Pancreas (tissue), 10 donors: ENCODE measurements at regions not wholly inside any gene's neighbourhood (a gene's known extent, or its start where the extent isn't known, plus 50 kb on each side); places are given as distances from the start of the nearest gene placed in this dataset.
A peak's percentile ranks its signal among the peaks of the same experiment; 100 is the strongest.
"Not testable (repeated sequence)": the region's sequence is repeated elsewhere in the genome, so short reads cannot be mapped to it uniquely, and the experiment has no call there.

Experiments
- ATAC-seq, 4 donors: fragments of 200-7000 bp; cut with Tn5 transposase; one replicate each; pipeline versions ENCODE4 v1.8.0 to v1.9.1; 2020; ENCODE audit warnings: mild to moderate bottlenecking in 4 of 4, moderate library complexity in 4 of 4
- DNase-seq, 6 donors: peaks; one replicate each; pipeline ENCODE4 v3.0.0-alpha.2; 2020
- FAIRE-seq: peaks from 2 replicates; lab custom pipeline; 2012; peaks lifted over from hg19 to GRCh38; lab: Jason Lieb, UNC
- H3K27ac ChIP-seq, 4 donors: fragments of 200-600 bp; sonication (generic); 1 replicate in 3 of 4; 2 replicates in 1 of 4; pipeline versions ENCODE4 v1.5.0 to v1.8.0; 2020
- H3K27me3 ChIP-seq, 4 donors: fragments of 200-600 bp; one replicate each; pipeline ENCODE4 v1.8.0; 2021
- H3K36me3 ChIP-seq, 3 donors: fragments of 200-600 bp; sonication (generic) in 1 of 3; one replicate each; pipeline versions ENCODE4 v1.5.0 to v1.8.0; 2020 to 2021
- H3K4me1 ChIP-seq, 3 donors: fragments of 200-600 bp; one replicate each; pipeline ENCODE4 v1.8.0; 2021
- H3K4me3 ChIP-seq, 4 donors: fragments of 200-600 bp; sonication (generic) in 2 of 4; one replicate each; pipeline versions ENCODE4 v1.5.0 to v1.8.0; 2020 to 2021
- H3K9me3 ChIP-seq, 4 donors: fragments of 200-600 bp; one replicate each; pipeline ENCODE4 v1.8.0; 2021
- WGBS, 2 donors: extraction: QIAGEN DNeasy Blood & Tissue Kit; methylation state at CpG; one replicate each; pipeline ENCODE4 v1.1.7; 2013; 5-methylcytosine and 5-hydroxymethylcytosine counted together
- intact Hi-C, 3 donors: fragments of 100-400 bp; cut with DNase I; formaldehyde crosslinking; loops; one replicate each; pipeline versions ENCODE4 v1.11.1 to v1.14.2; 2022
- donor health status: healthy with polysubstance abuse.
- donor health status: DM: no; HTN: no; CAD: no; lungs with moderate emphysema.
- donor health status: DM: no; HTN: no; CAD: no.
- donor health status: control.
- donor health status: control.
- donor health status: Bipolar disorder and iron deficiency.
- donor health status: DM: yes; HTN: yes; CAD: no.
- donor health status: DM: no; HTN: no; CAD: no.
- donor health status: DM: no; HTN: no; CAD: no.
- donor health status: DM: yes; HTN: yes; CAD: no.

DNA sequence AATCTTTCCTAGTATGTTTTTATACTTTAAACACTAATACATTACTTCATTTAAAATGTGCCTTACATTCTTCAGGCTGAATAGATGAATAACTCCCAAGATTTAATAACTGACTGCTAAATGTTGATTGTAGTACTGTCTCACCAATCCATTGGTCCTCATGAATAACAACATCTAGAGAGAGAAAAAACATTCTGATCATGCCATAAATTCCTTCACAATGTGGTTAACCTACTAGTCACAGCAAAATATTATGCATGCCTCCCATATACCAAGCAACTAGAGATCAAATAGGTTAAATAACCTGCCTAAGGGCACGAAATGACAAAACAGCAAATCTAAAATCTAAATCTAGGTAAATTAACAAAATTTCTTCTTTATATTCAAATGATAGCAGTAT is 66.2 kb downstream of the SYT15 start:
- intact Hi-C loops, H3K4me3 ChIP-seq, H3K36me3 ChIP-seq, H3K27ac ChIP-seq, FAIRE-seq, ATAC-seq, H3K4me1 ChIP-seq, H3K27me3 ChIP-seq, H3K9me3 ChIP-seq, DNase-seq: not testable (repeated sequence)
- 68 to 85% methylated on average over 1 of the region's 1 CpG for WGBS, 2 donors

DNA sequence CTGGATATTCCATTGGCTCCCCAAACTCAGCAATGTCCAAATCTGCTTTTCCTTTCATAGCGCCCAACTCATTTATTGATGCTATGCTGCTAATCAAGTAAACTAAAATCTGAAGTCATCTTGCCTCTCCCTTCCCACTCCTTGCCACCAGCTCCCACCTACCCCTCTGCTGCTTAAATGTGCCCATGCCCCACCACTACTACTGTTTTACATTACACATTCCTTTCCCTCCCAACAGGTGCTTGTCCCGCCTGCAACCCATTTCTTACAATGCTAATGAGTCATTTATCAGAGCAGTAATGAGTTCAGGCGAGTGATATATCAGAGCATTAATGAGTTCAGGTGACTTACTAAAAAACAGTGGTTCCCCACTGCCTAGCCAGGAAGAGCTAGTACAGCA is 67.2 kb downstream of the SYT15 start:
- H3K9me3 ChIP-seq, ATAC-seq, H3K4me1 ChIP-seq, H3K27me3 ChIP-seq, intact Hi-C loops, DNase-seq, H3K27ac ChIP-seq, FAIRE-seq, H3K4me3 ChIP-seq, H3K36me3 ChIP-seq: not testable (repeated sequence)
- 69 to 71% methylated on average over 2 to 3 of the region's 3 CpGs for WGBS, 2 donors

DNA sequence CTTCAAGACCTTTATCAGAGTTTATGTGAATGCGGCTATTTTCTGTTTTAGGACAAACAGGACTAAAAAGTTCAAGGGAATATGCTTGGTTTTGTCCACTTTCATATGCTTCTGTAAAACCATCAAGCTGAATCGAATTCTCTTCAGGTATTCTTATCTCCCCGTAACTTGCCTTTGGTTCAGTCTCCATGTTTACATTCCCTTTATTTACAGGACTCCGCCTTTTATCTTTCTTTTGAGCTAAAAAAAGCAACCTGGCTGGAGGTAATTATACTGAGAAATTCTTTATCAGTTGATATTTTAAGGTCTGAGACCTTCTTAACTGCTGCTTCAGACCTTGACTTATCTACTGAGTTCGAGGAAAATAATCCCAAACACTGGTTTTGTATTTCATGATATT is 72.0 kb downstream of the SYT15 start:
- H3K9me3 ChIP-seq, H3K27ac ChIP-seq, DNase-seq, H3K27me3 ChIP-seq, FAIRE-seq, intact Hi-C loops, H3K4me3 ChIP-seq, H3K36me3 ChIP-seq, H3K4me1 ChIP-seq: not testable (repeated sequence)
- 0 to 13% methylated on average over 1 of the region's 5 CpGs for WGBS, 2 donors
- peak in 3 of 4 donors; percentile 50 to 85 (median 73) for ATAC-seq

DNA sequence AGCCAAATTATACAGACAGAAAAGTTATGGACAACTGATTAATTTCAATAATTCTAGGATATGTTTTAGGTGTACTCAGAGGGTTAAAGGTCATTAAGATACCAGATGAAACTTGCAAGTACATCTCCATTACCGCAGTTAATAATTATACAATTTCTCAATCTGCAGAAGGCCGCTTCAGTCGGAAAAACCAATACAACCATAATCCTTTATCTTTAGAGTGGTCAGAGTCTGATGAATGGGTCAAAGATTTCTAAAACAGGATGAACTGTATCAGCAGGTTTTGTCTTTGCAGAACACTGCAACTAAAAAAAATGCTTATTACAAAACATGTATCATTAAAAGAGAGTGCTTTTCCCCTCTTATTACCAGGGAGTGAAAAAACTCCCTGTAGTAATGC is 78.5 kb downstream of the SYT15 start:
- H3K27me3 ChIP-seq, H3K4me3 ChIP-seq, H3K27ac ChIP-seq, H3K9me3 ChIP-seq, H3K4me1 ChIP-seq, intact Hi-C loops, DNase-seq, H3K36me3 ChIP-seq: not testable (repeated sequence)
- ATAC-seq: peak in 2 of 4 donors; percentile 29 to 78
- FAIRE-seq: peak; percentile 20
- WGBS, 2 donors: no CpG with 5 or more reads among the region's 3 CpGs

DNA sequence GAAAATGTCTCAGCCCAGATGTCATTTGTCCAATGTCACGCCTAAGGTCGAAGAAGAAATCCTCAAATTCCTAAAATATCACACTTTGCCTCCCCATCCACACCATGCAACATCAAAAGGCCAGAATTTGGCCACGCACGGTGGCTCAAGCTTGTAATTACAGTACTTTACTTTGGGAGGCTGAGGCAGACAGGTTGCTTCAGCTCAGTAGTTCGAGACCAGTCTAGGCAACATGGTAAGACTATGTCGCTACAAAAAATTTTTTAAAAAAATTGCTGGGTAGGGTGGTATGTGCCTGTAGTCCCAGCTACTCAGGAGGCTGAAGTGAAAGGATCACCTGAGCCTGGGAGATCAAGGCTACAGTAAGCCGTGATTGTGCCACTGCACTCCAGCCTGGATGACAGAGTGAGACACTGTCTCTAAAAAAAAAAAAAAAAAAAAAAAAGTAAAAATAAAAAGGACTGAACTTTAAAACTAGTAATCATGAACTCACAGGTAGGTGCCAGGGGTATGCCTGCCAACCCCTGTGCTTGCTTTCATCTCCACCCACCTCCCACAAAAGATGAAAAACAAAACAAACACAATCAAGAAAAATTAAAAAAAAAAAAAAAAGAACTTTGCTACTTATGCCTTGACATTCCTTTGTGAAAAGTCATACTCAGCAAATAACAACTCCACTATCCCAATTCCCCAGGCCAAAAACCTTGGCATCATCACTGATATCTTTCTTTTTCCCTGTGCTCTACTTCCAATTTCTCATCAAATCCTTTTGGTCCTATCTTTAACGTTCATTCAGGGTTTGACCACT is 81.3 kb downstream of the SYT15 start:
- 29 to 41% methylated on average over 1 of the region's 8 CpGs for WGBS, 2 donors
- ATAC-seq: peak in 1 of 4 donors; percentile 37
- H3K4me1 ChIP-seq, H3K4me3 ChIP-seq, DNase-seq, H3K9me3 ChIP-seq, intact Hi-C loops, H3K27me3 ChIP-seq, H3K36me3 ChIP-seq, H3K27ac ChIP-seq, FAIRE-seq: not testable (repeated sequence)

DNA sequence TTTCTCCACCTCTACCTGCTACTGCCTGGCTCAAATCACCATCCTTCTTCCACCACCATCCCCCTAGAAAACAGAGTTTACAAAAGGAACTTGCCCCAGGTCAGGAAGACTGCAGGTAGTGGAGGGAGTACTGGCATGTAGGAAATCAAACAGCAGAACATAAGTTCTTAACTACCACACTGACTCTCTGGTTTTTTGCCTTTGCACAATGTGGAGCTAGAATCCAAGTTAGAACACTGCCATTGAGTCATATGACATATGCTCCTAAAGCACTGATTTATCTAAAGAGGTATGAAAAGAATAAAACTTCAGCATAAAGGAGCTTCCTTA is 81.9 kb downstream of the SYT15 start:
- intact Hi-C loops, H3K4me3 ChIP-seq, H3K36me3 ChIP-seq, FAIRE-seq, H3K4me1 ChIP-seq, H3K27me3 ChIP-seq, H3K9me3 ChIP-seq, DNase-seq, H3K27ac ChIP-seq: not testable (repeated sequence)
- peak in 1 of 4 donors; percentile 17 for ATAC-seq

DNA sequence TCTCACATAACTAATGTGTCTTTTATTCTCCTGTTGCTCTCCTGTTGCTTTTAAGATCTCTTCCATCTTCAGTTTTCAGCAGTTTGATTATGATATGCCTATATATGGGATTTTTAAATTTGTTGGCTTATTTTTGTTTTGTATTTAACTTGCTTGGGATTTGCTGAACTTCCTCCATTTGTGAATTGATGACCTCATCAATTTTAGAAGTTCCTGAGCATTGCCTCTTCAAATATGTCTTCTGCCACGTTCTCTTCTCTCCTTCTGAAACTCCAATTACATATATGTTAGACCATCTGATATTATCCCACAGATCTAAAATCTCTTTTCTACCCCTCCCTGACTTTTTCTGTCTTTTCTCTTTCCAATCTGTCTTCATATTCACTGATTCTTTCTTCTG is 86.6 kb downstream of the SYT15 start:
- H3K36me3 ChIP-seq, intact Hi-C loops, H3K9me3 ChIP-seq, H3K27me3 ChIP-seq, H3K4me1 ChIP-seq, H3K27ac ChIP-seq, DNase-seq, ATAC-seq, FAIRE-seq, H3K4me3 ChIP-seq: not testable (repeated sequence)
- 71% methylated on average over 1 of the region's 1 CpG; no CpG with 5 or more reads in 1 of the 2 donors for WGBS, 2 donors

DNA sequence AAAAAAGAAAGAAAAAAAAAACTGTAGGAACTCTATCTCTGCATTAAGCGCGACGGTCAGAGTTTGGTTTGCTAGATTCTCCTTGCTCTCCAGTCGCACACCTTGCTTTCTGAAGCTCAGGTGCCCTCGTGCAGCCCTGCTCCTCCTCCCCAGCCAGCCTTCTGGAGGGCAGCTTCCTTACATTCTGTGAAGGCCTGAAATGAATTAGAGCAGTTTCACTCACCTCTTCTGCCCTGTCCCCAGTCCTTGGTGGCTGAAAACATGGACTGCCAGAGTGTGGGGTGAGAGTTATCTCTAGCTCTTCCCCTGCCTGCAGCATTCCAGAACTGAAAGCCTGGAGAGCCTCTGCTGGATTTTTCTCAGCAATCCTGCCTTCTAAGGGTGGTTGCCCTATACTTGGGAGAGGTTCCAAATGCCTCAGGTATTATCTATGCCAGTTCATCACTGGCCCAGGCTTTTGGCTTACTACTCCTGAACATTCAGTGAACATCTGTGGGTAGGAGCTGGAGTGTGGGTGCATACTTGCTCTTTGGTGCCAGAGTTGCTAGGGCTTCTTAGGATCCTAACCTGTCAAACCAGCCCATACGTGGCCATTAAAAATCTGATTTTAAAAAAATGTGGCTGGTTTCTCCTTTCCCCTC is 89.5 kb downstream of the SYT15 start:
- FAIRE-seq, DNase-seq, H3K4me3 ChIP-seq, H3K27ac ChIP-seq, intact Hi-C loops, H3K9me3 ChIP-seq, ATAC-seq, H3K36me3 ChIP-seq, H3K27me3 ChIP-seq, H3K4me1 ChIP-seq: not testable (repeated sequence)
- WGBS, 2 donors: 80 to 90% methylated on average over 5 of the region's 6 CpGs

DNA sequence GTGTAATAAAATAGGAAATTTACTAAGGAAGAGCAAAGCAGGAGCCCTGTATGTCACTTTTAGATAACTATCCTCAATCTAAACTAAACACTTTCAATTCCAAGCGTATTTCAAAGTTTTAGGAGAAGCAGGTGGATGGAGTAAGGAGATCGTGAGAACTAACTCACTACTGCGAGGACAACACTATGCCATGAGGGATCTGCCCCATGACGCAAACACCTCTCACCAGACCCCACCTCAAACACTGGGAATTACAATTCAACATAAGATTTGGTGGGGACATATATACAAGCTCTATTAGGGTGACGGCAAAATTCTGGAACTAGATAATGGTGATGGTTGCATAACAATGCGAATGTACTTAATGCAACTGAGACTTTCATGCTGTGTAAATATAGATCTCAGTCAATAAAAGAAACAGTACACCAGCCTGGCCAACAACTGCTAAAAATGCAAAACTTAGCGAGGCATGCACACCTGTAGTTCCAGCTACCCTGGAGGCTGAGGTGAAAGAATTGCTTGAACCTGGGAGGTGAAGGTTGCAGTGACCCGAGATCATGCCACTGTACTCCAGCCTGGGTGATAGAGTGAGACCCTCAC is 99.0 kb downstream of the SYT15 start:
- H3K4me1 ChIP-seq, FAIRE-seq, H3K27ac ChIP-seq, H3K36me3 ChIP-seq, H3K9me3 ChIP-seq, H3K27me3 ChIP-seq, intact Hi-C loops, DNase-seq, H3K4me3 ChIP-seq: not testable (repeated sequence)
- ATAC-seq: peak in 2 of 4 donors; percentile 41 to 43
- 67 to 77% methylated on average over 2 of the region's 8 CpGs for WGBS, 2 donors

DNA sequence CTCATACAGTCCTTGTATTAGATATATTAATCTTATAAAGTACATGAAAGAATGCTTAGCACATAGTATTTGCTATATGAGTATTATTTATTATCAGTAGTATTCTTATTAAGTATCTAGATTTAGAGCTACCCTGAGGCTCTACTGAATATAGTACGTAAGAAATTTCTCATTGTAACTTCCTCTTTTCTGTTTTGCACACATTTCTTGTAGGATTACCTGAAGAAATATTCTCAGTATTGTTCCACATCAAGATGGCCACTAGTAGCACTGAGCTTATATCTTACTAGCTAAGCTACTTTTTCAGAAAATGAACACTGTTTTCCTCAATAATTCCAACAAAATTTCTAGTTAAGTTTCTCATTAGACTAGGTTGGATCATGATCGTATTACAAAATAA is 112.5 kb downstream of the SYT15 start:
- H3K27me3 ChIP-seq, H3K4me1 ChIP-seq, H3K36me3 ChIP-seq, H3K9me3 ChIP-seq, H3K4me3 ChIP-seq, DNase-seq, intact Hi-C loops, FAIRE-seq, H3K27ac ChIP-seq, ATAC-seq: not testable (repeated sequence)
- WGBS, 2 donors: no CpG with 5 or more reads among the region's 2 CpGs

DNA sequence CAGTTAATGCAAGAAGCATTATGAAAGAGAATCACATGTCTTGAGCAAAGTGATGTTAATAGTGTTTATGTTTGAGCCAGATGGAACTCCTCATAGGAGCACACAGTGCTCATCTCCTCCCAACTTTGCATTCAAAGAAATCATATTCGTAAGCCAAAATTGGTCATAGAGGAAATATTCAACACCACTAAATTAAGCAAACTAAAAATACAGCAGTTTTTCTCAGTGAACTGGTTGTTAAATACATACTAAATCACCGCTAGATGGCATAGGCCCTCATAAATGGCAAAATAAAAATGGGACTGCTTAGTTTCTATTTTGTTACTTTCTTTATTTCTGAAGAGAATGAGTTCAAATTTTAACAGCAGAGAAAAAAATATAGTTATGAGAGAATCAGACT is 114.3 kb downstream of the SYT15 start:
- H3K27me3 ChIP-seq, H3K27ac ChIP-seq, intact Hi-C loops, H3K9me3 ChIP-seq, DNase-seq, H3K4me3 ChIP-seq, H3K36me3 ChIP-seq, H3K4me1 ChIP-seq: not testable (repeated sequence)
- ATAC-seq: peak in 2 of 4 donors; percentile 44 to 50
- WGBS, 2 donors: 0 to 20% methylated on average over 1 of the region's 2 CpGs
- FAIRE-seq: peak; percentile 98

DNA sequence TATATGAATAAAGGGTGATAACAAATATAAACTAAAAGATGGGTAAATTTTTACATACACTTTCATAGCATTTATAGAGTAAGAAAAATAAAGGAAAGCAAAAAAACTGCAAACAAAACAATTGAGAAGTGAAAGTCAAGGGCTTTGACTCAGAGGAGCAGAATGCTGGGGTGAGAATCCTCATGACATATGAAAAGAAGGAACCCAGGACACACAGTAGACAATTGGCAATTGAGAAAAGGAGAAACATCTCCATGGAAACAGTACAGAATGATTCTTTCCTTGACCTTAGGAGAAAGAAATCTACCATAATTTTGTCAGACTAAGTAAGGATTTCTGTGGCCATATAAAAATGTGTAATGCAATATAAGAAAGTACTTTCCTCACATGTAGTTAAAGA is 138.3 kb downstream of the SYT15 start:
- H3K36me3 ChIP-seq, ATAC-seq, H3K9me3 ChIP-seq, intact Hi-C loops, H3K27ac ChIP-seq, H3K27me3 ChIP-seq, FAIRE-seq, H3K4me3 ChIP-seq, DNase-seq, H3K4me1 ChIP-seq: not testable (repeated sequence)
